HG02970 (cell line): ENCODE measurements at regions not wholly inside any gene's neighbourhood (a gene's known extent, or its start where the extent isn't known, plus 50 kb on each side); places are given as distances from the start of the nearest gene placed in this dataset.
"Not testable (repeated sequence)": the region's sequence is repeated elsewhere in the genome, so short reads cannot be mapped to it uniquely, and the experiment has no call there.

Experiments
- ATAC-seq: cut with Tn5 transposase; IDR thresholded peaks from one replicate; pipeline ENCODE4 v1.9.1; 2021; ENCODE audit warnings: mild to moderate bottlenecking, moderate library complexity, moderate number of reproducible peaks; ENCODE audit not compliant: unreplicated experiment, low FRiP score

- ATAC-seq = no peak
Observed at GRCh38 chr18:993560-993959, 88.9 kb downstream of the ADCYAP1 start.

DNA sequence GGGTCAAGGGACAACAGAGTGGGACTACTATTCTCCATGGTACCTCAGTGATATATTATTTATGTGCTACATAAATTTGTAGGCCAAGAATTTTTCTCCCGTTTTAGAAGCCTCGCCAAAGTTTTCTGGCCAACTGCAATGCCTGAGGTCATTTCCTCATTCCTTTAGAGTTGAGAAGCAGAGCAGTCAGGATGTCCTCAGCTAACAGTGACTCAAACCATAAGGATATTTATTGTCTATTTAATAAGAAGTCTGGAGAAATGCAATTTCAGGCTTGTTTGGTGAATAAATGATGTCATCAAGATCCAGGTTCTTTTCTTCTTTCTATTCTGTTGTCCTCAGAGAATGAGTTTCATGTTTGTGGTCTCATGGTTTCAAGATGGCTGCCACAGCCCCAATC, 91.0 kb downstream of the ADCYAP1 start:
- ATAC-seq = no peak

DNA sequence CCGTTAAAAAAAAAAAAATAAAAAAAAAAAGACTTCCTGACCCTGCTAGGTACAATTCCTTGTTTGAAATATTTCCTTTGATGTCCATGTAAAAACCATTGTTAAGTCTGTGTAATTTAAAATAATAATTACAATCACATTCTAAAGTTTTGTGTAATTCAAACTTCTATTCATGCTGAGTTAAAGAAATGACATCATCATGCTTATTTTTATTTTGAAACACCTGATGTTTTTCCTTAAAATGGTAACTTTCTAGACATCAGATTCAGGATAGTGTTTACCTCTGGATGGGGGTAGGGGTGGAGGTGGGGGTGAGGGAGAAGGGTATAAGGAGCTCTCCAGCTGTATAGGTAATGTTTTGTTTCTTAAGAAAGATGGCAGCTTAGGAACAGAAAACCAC, 92.8 kb downstream of the ADCYAP1 start:
- no peak for ATAC-seq

DNA sequence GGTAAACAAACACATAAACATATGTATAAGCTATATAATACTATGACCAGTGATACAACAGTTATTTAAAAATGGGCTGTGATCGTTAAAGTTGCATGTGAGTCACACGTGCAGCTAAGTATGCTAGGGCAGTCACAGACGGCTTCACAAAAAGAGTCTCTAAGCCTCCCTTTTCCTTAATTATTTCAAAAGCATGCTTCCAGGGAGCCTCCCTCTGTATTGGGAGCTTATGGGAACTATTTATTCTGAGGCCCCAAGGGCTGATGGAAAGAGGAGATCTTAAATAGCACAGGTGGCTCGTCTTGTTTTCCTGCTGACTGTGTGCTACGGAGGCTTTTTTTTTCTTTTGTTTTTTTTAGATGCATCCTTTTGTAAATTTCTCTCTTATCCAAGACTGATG, 94.3 kb downstream of the ADCYAP1 start:
- ATAC-seq = no peak

DNA sequence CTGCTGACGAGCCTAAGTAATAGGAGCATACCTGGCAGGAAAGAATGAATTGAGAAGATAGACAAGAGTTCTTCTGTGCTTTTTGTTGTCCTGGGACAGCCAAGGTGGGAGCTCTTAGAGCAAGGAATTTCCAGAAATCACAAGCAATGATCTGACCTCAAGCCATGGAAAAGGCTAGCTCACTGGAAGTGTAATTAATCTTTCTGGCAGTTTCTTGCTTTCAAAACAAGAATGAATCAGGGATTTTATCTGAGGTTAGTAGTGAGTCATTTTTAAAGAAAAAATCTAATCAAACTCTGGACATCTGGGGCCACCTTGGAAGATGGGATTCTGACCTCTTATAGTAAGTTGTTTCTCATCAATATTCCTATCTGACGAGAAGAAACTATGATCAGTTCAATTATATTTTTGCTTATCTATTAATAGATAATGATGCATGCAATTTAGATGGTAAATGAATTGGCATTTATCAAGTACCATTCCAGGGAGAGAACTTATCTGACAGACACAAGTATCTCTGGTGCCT, 98.0 kb downstream of the ADCYAP1 start:
- no peak for ATAC-seq

DNA sequence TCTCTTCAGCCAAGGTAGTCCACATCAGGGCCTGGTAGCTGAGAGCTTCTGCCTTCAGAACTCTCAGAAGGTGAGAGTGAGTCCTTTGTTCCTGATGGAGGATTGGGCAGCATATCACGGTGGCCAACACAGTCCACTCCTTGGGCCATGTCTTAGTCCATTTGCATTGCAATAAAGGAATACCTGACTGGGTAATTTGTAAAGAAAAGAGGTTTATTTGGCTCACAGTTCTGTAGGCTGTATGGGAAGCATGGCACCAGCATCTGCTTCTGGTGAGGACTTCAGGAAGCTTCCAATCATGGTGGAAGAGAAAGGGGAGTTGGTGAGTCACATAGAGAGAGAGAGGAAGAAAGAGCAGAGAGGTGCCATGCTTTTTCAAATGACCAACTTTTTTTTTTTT, 98.8 kb downstream of the ADCYAP1 start:
- ATAC-seq = no peak

- no peak for ATAC-seq
Observed at GRCh38 chr18:1006304-1006703, 101.6 kb downstream of the ADCYAP1 start.

GRCh38 chr18:1006965-1007364, 102.3 kb downstream of the ADCYAP1 start:
- no peak for ATAC-seq

- no peak for ATAC-seq
Observed at GRCh38 chr18:1011349-1011748, 106.7 kb downstream of the ADCYAP1 start.

DNA sequence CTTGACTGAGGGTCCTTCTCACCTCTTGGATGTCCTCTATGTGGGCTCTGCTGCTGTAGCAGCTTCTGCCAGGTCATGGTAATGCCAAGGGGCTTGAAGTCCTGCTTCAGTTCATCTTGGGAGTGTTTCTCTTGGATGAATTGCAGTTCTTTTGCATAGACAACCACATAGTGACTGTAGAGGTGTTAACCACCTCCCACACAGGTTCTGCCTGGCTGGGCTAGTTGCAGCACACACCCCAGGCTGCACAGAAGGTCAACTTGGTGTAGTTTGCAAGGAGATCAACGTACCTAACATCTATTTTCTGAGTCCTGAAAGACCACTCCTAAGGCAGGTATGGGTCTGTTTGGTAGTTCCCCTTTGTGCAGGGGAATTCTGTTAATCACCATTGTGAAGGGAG, 108.1 kb downstream of the ADCYAP1 start:
- ATAC-seq = no peak

DNA sequence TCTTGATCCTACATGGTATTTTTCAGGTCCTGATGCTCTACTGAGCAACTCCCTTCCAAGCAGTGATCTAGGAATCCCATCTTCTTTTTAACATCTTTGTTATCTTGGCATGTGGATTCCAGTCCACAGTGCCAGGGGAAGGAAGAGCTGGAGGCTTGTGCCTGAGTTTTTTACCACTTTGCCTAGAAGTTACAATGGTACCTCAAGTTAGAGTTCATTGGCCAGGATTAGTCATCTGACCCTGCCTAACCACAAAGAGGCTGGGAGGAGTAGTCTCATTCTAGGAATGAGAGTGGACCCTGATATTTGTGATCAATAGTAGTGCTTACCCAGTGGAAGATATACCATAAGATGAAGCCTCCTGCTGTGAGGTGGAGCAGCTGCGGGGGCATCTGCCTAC, 109.3 kb downstream of the ADCYAP1 start:
- ATAC-seq = no peak

- no peak for ATAC-seq
Observed at GRCh38 chr18:1014509-1014908, 109.8 kb downstream of the ADCYAP1 start.

- ATAC-seq = no peak
Observed at GRCh38 chr18:1014951-1015624, 110.4 kb downstream of the ADCYAP1 start.

DNA sequence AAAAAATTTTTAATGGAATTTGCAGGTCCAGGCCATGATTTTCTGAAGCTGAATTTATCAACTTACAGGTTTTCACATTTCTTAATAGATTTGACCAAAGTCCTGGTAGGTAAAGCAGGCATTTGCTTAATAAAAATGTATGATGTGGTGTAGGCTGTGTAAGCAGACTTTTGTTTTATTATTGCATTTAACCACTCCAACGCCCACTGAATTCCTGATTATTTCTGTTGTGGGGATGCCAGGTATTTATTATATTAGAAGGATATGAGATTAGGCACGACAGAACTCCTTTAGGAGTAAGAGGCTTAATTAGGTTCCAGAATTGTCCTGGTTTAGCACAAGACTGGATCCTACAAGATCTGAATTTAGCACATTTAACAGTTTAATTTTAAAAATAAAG, 111.1 kb downstream of the ADCYAP1 start:
- ATAC-seq = no peak

GRCh38 chr18:1017227-1018058, 112.8 kb downstream of the ADCYAP1 start:
- ATAC-seq = no peak

DNA sequence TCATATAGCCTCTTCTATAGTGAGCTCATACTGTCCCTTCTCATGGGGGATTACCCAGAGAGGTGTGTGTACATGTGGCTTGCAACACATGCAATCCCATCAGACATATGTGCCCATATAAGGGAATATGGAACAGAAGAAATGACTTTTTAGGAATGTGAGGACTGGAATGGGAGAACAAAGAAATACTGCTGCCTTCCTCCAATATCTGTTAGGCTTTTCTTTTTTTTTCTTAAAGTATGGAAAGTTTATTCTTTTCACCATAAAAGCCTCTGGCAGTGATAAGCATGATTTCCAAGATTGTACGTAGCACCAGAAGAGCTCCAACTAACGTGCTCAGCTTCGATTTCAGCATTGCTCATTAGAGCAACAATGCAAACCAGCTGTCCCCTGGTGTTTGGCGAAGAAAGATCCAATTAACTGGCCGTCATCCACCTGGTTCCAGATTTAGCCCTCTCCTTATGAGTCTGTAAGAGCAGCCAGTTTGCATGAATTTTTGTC, 113.6 kb downstream of the ADCYAP1 start:
- no peak for ATAC-seq

DNA sequence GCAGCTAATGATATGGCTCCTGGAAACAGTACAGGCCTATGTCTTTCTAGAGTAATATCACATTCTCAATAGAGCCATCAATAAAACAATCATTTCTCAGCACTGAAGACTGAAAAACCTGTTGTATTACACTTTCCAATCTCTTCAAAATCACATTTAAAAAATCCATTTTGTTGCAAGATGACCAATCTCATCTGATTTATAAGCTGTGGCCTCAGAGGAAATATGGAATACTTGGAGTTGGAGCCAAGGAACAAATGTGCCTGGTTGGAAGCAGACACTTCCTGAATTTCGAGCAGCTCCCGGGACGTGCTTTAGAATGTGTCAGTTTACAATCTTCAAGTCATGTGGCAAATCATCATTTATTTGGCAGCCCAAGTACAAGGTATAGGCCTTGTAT, 114.5 kb downstream of the ADCYAP1 start:
- ATAC-seq = no peak

DNA sequence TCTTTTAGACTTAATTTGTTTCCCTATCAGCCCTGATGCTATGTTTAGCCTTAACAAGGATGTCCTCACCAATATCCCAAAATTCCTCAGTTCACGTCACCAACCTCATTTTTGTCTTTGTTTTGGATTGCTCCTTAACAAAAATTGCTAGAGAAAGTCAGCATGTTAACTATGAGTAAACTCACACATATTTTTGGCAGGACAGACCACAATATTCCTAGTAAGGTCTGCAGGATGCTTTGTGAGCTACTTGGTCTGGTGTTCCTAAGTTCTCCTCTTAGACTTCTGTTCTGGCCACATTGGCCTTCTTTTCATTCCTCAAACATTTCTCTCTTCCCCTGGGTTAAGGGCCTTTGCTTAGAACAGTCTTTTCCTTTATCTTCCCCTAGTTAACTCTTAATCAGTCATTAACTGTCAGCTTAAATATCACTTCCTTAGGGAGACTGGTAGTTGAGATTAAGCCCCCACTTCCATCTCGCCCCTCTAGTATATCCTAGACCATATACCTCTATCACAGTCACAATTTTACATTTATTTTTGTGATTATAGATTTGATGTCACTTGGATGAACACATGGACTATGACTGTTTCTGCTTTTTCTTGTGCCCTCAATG, 116.2 kb downstream of the ADCYAP1 start:
- no peak for ATAC-seq

DNA sequence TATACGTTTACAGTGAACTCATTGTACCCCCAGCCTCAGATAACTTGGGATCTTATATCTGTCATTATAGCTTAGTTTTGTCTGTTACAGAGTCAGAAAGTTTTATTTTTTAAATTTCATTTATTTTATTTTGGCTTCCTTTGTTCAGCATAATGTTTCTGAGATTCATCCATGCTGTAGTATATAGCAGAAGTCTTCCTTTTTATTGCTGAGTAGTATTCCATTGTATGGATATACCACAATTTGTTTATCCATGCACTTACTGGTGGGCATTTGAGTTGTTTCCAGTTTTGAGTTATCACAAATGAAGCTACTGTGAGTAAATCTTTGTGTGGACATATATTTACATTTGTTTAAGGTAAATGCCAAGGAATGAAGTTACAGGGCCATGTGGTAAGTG, 122.3 kb downstream of the ADCYAP1 start:
- ATAC-seq = no peak

GRCh38 chr18:1033092-1033491, 128.4 kb downstream of the ADCYAP1 start:
- not testable (repeated sequence) for ATAC-seq

GRCh38 chr18:1034971-1035370, 130.3 kb downstream of the ADCYAP1 start:
- ATAC-seq = no peak
